CD4-positive, alpha-beta memory T cell (primary cell): ENCODE measurements at regions not wholly inside any gene's neighbourhood (a gene's known extent, or its start where the extent isn't known, plus 50 kb on each side); places are given as distances from the start of the nearest gene placed in this dataset.
"Not testable (repeated sequence)": the region's sequence is repeated elsewhere in the genome, so short reads cannot be mapped to it uniquely, and the experiment has no call there.

Experiments
- CTCF ChIA-PET: fragments of 350-600 bp; sonication (Branson Sonifier 250); formaldehyde crosslinking; loops from one replicate; lab custom pipeline; 2021; ENCODE audit warnings: inconsistent platforms; ENCODE audit not compliant: partially characterized antibody; lab: Charles Lee
- POLR2A ChIA-PET: fragments of 350-600 bp; sonication (Branson Sonifier 250); formaldehyde crosslinking; loops from one replicate; lab custom pipeline; 2021; ENCODE audit not compliant: partially characterized antibody; lab: Charles Lee
- DNase-seq, 5 donors: peaks; one replicate each; pipeline versions ENCODE4 v3.0.0 to v3.0.0-alpha.2; 2020 to 2022; ENCODE audit warnings: mixed read lengths in 1 of 5
- H3K27ac ChIP-seq: one replicate; pipeline ENCODE4 v1.7.0; 2013; ENCODE audit warnings: low read depth, low read length
- H3K27me3 ChIP-seq: 2 replicates; pipeline ENCODE4 v1.7.0; 2013; ENCODE audit warnings: mild to moderate bottlenecking, low read length, moderate library complexity; ENCODE audit not compliant: insufficient read depth
- H3K36me3 ChIP-seq: 2 replicates; pipeline ENCODE4 v1.7.0; 2013; ENCODE audit warnings: mild to moderate bottlenecking, low read length, moderate library complexity; ENCODE audit not compliant: insufficient read depth
- H3K4me1 ChIP-seq: 2 replicates; pipeline ENCODE4 v1.7.0; 2013; ENCODE audit warnings: mild to moderate bottlenecking, low read length, moderate library complexity; ENCODE audit not compliant: insufficient read depth
- H3K4me3 ChIP-seq, 2 donors: one replicate each; pipeline ENCODE4 v1.7.0; 2013; ENCODE audit warnings: low read length in 2 of 2, mild to moderate bottlenecking in 1 of 2
- H3K9me3 ChIP-seq, 2 donors: one replicate each; pipeline ENCODE4 v1.7.0; 2013; ENCODE audit warnings: low read length in 2 of 2, control low read depth in 1 of 2; ENCODE audit not compliant: control insufficient read depth in 1 of 2
- H3K27ac Mint-ChIP-seq, 7 donors: one replicate each; pipeline ENCODE4 v1.8.0; 2020 to 2021; ENCODE audit warnings: mixed read lengths in 7 of 7, mild to moderate bottlenecking in 6 of 7, inconsistent platforms in 3 of 7, moderate library complexity in 3 of 7
- H3K27me3 Mint-ChIP-seq, 2 donors: one replicate each; pipeline ENCODE4 v1.8.0; 2020 to 2021; ENCODE audit warnings: mixed read lengths in 2 of 2
- H3K36me3 Mint-ChIP-seq, 2 donors: one replicate each; pipeline ENCODE4 v1.8.0; 2020 to 2021; ENCODE audit warnings: mixed read lengths in 2 of 2, inconsistent platforms in 1 of 2, mild to moderate bottlenecking in 1 of 2
- H3K4me1 Mint-ChIP-seq, 4 donors: one replicate each; pipeline ENCODE4 v1.8.0; 2020 to 2021; ENCODE audit warnings: mixed read lengths in 4 of 4, mild to moderate bottlenecking in 1 of 4
- H3K4me3 Mint-ChIP-seq, 8 donors: one replicate each; pipeline ENCODE4 v1.8.0; 2020 to 2021; ENCODE audit warnings: mixed read lengths in 8 of 8, mild to moderate bottlenecking in 7 of 8, moderate library complexity in 6 of 8, inconsistent platforms in 3 of 8
- H3K9me3 Mint-ChIP-seq, 8 donors: one replicate each; pipeline ENCODE4 v1.8.0; 2020 to 2021; ENCODE audit warnings: mixed read lengths in 8 of 8, mild to moderate bottlenecking in 5 of 8, inconsistent platforms in 3 of 8, moderate library complexity in 1 of 8
- intact Hi-C: fragments of 100-400 bp; cut with micrococcal nuclease; formaldehyde crosslinking; loops from one replicate; pipeline ENCODE4 v1.15.1; 2023

GRCh38 chr4:177818392-177818791, 376.2 kb upstream of the AGA start:
- H3K4me1 Mint-ChIP-seq, intact Hi-C loops, H3K9me3 Mint-ChIP-seq, H3K27ac Mint-ChIP-seq, H3K27me3 Mint-ChIP-seq, H3K27me3 ChIP-seq, POLR2A ChIA-PET, H3K4me3 Mint-ChIP-seq, DNase-seq, H3K27ac ChIP-seq, H3K9me3 ChIP-seq, H3K4me3 ChIP-seq, H3K36me3 ChIP-seq, H3K36me3 Mint-ChIP-seq, CTCF ChIA-PET, H3K4me1 ChIP-seq: not testable (repeated sequence)

- no peak overlapping the region for H3K4me3 Mint-ChIP-seq
- no peaks in the 10 kb centered on the region for H3K4me1 ChIP-seq
- no peak for DNase-seq
- ChIA-PET CTCF (no interaction called here), POLR2A (no interaction called here)
- no peaks in the 10 kb centered on the region for H3K27me3 Mint-ChIP-seq
- no peaks in the 10 kb centered on the region for H3K36me3 ChIP-seq
- no peak overlapping the region for H3K4me3 ChIP-seq
- peaks cover 0 to 8% (median 2%) of the 10 kb centered on the region in 8 donors for H3K9me3 Mint-ChIP-seq
- no peaks in the 10 kb centered on the region for H3K27me3 ChIP-seq
- no peaks in the 10 kb centered on the region for H3K4me1 Mint-ChIP-seq
- H3K36me3 Mint-ChIP-seq, result no peaks in the 10 kb centered on the region
- H3K27ac Mint-ChIP-seq, result no peak overlapping the region
- intact Hi-C loops, result no loop called here
- no peaks in the 10 kb centered on the region for H3K9me3 ChIP-seq
- H3K27ac ChIP-seq, result no peak overlapping the region
Measured at GRCh38 chr4:177826973-177827372, 384.7 kb upstream of the AGA start.

GRCh38 chr4:177841258-177841657, 399.0 kb upstream of the AGA start:
- intact Hi-C loops, result no loop called here
- H3K27ac Mint-ChIP-seq, result no peak overlapping the region
- no peaks in the 10 kb centered on the region for H3K27me3 Mint-ChIP-seq
- Histone ChIP-seq H3K36me3 (no peaks in the 10 kb centered on the region), H3K4me1 (no peaks in the 10 kb centered on the region), H3K4me3 (no peak overlapping the region), H3K27ac (no peak overlapping the region), H3K9me3 (no peaks in the 10 kb centered on the region), H3K27me3 (no peaks in the 10 kb centered on the region)
- no peak overlapping the region for H3K4me3 Mint-ChIP-seq
- no peaks in the 10 kb centered on the region for H3K4me1 Mint-ChIP-seq
- CTCF ChIA-PET, result no interaction called here
- DNase-seq, result no peak
- peaks cover 0 to 4% (median 0%) of the 10 kb centered on the region in 8 donors for H3K9me3 Mint-ChIP-seq
- H3K36me3 Mint-ChIP-seq, result no peaks in the 10 kb centered on the region
- POLR2A ChIA-PET, result no interaction called here

- Mint-ChIP-seq H3K4me1 (no peaks in the 10 kb centered on the region), H3K27ac (no peak overlapping the region), H3K36me3 (no peaks in the 10 kb centered on the region), H3K9me3 (peaks cover 0 to 8% (median 2%) of the 10 kb centered on the region in 8 donors), H3K4me3 (no peak overlapping the region), H3K27me3 (no peaks in the 10 kb centered on the region)
- POLR2A ChIA-PET, result no interaction called here
- H3K4me1 ChIP-seq, result no peaks in the 10 kb centered on the region
- H3K4me3 ChIP-seq, result no peak overlapping the region
- DNase-seq, result no peak
- intact Hi-C loops, result no loop called here
- H3K27ac ChIP-seq, result no peak overlapping the region
- H3K36me3 ChIP-seq, result no peaks in the 10 kb centered on the region
- H3K27me3 ChIP-seq, result no peaks in the 10 kb centered on the region
- CTCF ChIA-PET, result no interaction called here
- no peaks in the 10 kb centered on the region for H3K9me3 ChIP-seq
Measured at GRCh38 chr4:177853229-177853628, 411.0 kb upstream of the AGA start.

- Mint-ChIP-seq H3K27ac (no peak overlapping the region), H3K36me3 (no peaks in the 10 kb centered on the region), H3K27me3 (no peaks in the 10 kb centered on the region), H3K9me3 (peaks cover 0 to 3% (median under 1%) of the 10 kb centered on the region in 8 donors), H3K4me1 (no peaks in the 10 kb centered on the region), H3K4me3 (no peak overlapping the region)
- DNase-seq, result no peak
- Histone ChIP-seq H3K4me3 (no peak overlapping the region), H3K36me3 (no peaks in the 10 kb centered on the region), H3K4me1 (no peaks in the 10 kb centered on the region), H3K27me3 (no peaks in the 10 kb centered on the region), H3K9me3 (no peaks in the 10 kb centered on the region), H3K27ac (no peak overlapping the region)
- ChIA-PET POLR2A (no interaction called here), CTCF (no interaction called here)
- intact Hi-C loops, result no loop called here
Measured at GRCh38 chr4:177855507-177856197, 413.4 kb upstream of the AGA start.

GRCh38 chr4:177860171-177860570, 417.9 kb upstream of the AGA start:
- Histone ChIP-seq H3K36me3 (no peaks in the 10 kb centered on the region), H3K4me3 (no peak overlapping the region), H3K27me3 (no peaks in the 10 kb centered on the region), H3K27ac (no peak overlapping the region), H3K4me1 (no peaks in the 10 kb centered on the region), H3K9me3 (no peaks in the 10 kb centered on the region)
- Mint-ChIP-seq H3K36me3 (no peaks in the 10 kb centered on the region), H3K27ac (no peak overlapping the region), H3K4me1 (no peaks in the 10 kb centered on the region), H3K27me3 (no peaks in the 10 kb centered on the region), H3K4me3 (no peak overlapping the region), H3K9me3 (peaks cover 0 to under 1% (median 0%) of the 10 kb centered on the region in 8 donors)
- POLR2A ChIA-PET, result no interaction called here
- intact Hi-C loops, result no loop called here
- DNase-seq, result no peak
- CTCF ChIA-PET, result interaction anchor here (1.1 kb wide), 1 partner anchor 10 kb away, joined by 3 read pairs; no protein-coding TSS in a partner anchor

GRCh38 chr4:177861551-177862094, 419.4 kb upstream of the AGA start:
- H3K4me3 Mint-ChIP-seq, result peak overlapping the region in 1 of 8 donors; percentile 20
- H3K36me3 Mint-ChIP-seq, result no peaks in the 10 kb centered on the region
- H3K36me3 ChIP-seq, result no peaks in the 10 kb centered on the region
- ChIA-PET POLR2A (no interaction called here), CTCF (no interaction called here)
- H3K9me3 Mint-ChIP-seq, result peaks cover 0 to 4% (median 0%) of the 10 kb centered on the region in 8 donors
- no peaks in the 10 kb centered on the region for H3K4me1 ChIP-seq
- intact Hi-C loops, result no loop called here
- H3K27ac Mint-ChIP-seq, result no peak overlapping the region
- no peak overlapping the region for H3K4me3 ChIP-seq
- no peak for DNase-seq
- no peaks in the 10 kb centered on the region for H3K27me3 Mint-ChIP-seq
- no peaks in the 10 kb centered on the region for H3K9me3 ChIP-seq
- H3K27me3 ChIP-seq, result no peaks in the 10 kb centered on the region
- H3K4me1 Mint-ChIP-seq, result no peaks in the 10 kb centered on the region
- no peak overlapping the region for H3K27ac ChIP-seq
